Liver (tissue), 8 donors: ENCODE measurements at regions not wholly inside any gene's neighbourhood (a gene's known extent, or its start where the extent isn't known, plus 50 kb on each side); places are given as distances from the start of the nearest gene placed in this dataset.

Experiments
- DNase-seq: peaks from one replicate; pipeline ENCODE4 v3.0.0-alpha.2; 2017; ENCODE audit warnings: low spot score
- H3K27ac ChIP-seq, 2 donors: one replicate each; pipeline ENCODE4 v1.7.0; 2013; ENCODE audit warnings: inconsistent platforms in 2 of 2, low read length in 2 of 2, control low read depth in 1 of 2, low read depth in 1 of 2, mild to moderate bottlenecking in 1 of 2
- H3K27me3 ChIP-seq, 4 donors: one replicate each; pipeline versions ENCODE4 v1.6.1 to v1.7.0; 2013; ENCODE audit warnings: low read length in 3 of 4, inconsistent platforms in 1 of 4, mild to moderate bottlenecking in 1 of 4, moderate library complexity in 1 of 4; ENCODE audit not compliant: control insufficient read depth in 4 of 4, insufficient read depth in 4 of 4
- H3K36me3 ChIP-seq, 4 donors: one replicate each; pipeline versions ENCODE4 v1.6.1 to v1.7.0; 2013; ENCODE audit warnings: low read length in 3 of 4, mild to moderate bottlenecking in 3 of 4, low read depth in 1 of 4, moderate library complexity in 1 of 4; ENCODE audit not compliant: control insufficient read depth in 4 of 4, insufficient read depth in 3 of 4
- H3K4me1 ChIP-seq, 4 donors: one replicate each; pipeline versions ENCODE4 v1.6.1 to v1.7.0; 2013; ENCODE audit warnings: low read length in 3 of 4, mild to moderate bottlenecking in 3 of 4, moderate library complexity in 1 of 4; ENCODE audit not compliant: control insufficient read depth in 4 of 4, insufficient read depth in 4 of 4
- H3K4me3 ChIP-seq, 3 donors: one replicate each; pipeline versions ENCODE4 v1.6.1 to v1.7.0; 2013; ENCODE audit warnings: low read length in 3 of 3, control low read depth in 1 of 3, low read depth in 1 of 3, mild to moderate bottlenecking in 1 of 3
- H3K9ac ChIP-seq, 2 donors: one replicate each; pipeline ENCODE4 v1.7.0; 2013; ENCODE audit warnings: low read length in 2 of 2, mild to moderate bottlenecking in 2 of 2, moderate library complexity in 2 of 2, control low read depth in 1 of 2, low read depth in 1 of 2
- H3K9me3 ChIP-seq, 4 donors: one replicate each; pipeline versions ENCODE4 v1.6.1 to v1.7.0; 2013; ENCODE audit warnings: low read length in 3 of 4; ENCODE audit not compliant: control insufficient read depth in 4 of 4
- EGR1 ChIP-seq, 2 donors: IDR thresholded peaks; 2 replicates each; pipeline ENCODE4 v1.6.1; 2016 to 2018; ENCODE audit warnings: antibody characterized with exemption in 2 of 2, low read depth in 2 of 2
- FOXA1 ChIP-seq: IDR thresholded peaks from 2 replicates; pipeline ENCODE4 v1.6.1; 2016; ENCODE audit warnings: antibody characterized with exemption
- FOXA2 ChIP-seq: IDR thresholded peaks from 2 replicates; pipeline ENCODE4 v1.6.1; 2016; ENCODE audit warnings: antibody characterized with exemption
- GABPA ChIP-seq, 2 donors: IDR thresholded peaks in 1 of 2; conservative IDR thresholded peaks in 1 of 2; 2 replicates each; pipeline ENCODE4 v1.6.1; 2016; ENCODE audit warnings: antibody characterized with exemption in 2 of 2, mild to moderate bottlenecking in 1 of 2, moderate library complexity in 1 of 2
- HNF4A ChIP-seq, 2 donors: conservative IDR thresholded peaks; 2 replicates each; pipeline ENCODE4 v1.6.1; 2016; ENCODE audit warnings: antibody characterized with exemption in 2 of 2, mild to moderate bottlenecking in 2 of 2
- HNF4G ChIP-seq: IDR thresholded peaks from 2 replicates; pipeline ENCODE4 v1.6.1; 2016; ENCODE audit warnings: antibody characterized with exemption
- JUND ChIP-seq, 2 donors: IDR thresholded peaks; 2 replicates each; pipeline ENCODE4 v1.6.1; 2016; ENCODE audit warnings: antibody characterized with exemption in 2 of 2
- NR2F2 ChIP-seq: IDR thresholded peaks from 2 replicates; pipeline ENCODE4 v1.6.1; 2016; ENCODE audit warnings: antibody characterized with exemption
- RAD21 ChIP-seq, 2 donors: IDR thresholded peaks; 2 replicates each; pipeline ENCODE4 v1.6.1; 2016; ENCODE audit warnings: antibody characterized with exemption in 2 of 2, mild to moderate bottlenecking in 2 of 2
- RXRA ChIP-seq, 2 donors: IDR thresholded peaks; 2 replicates each; pipeline ENCODE4 v1.6.1; 2017 to 2018; ENCODE audit warnings: antibody characterized with exemption in 2 of 2, mild to moderate bottlenecking in 1 of 2
- SP1 ChIP-seq: IDR thresholded peaks from 2 replicates; pipeline ENCODE4 v1.6.1; 2018; ENCODE audit warnings: antibody characterized with exemption, mild to moderate bottlenecking
- YY1 ChIP-seq: IDR thresholded peaks from 2 replicates; pipeline ENCODE4 v1.6.1; 2016; ENCODE audit warnings: antibody characterized with exemption, mild to moderate bottlenecking
- WGBS: extraction: QIAGEN DNeasy Blood & Tissue Kit; methylation state at CpG from one replicate; pipeline ENCODE4 v1.1.7; 2013; 5-methylcytosine and 5-hydroxymethylcytosine counted together
- TF ChIP-seq, protein P1 (sequence below): IDR thresholded peaks from 2 replicates; pipeline ENCODE4 v1.6.1; 2016; ENCODE audit warnings: antibody characterized with exemption
- TF ChIP-seq, protein P2 (sequence below): IDR thresholded peaks from 2 replicates; pipeline ENCODE4 v1.6.1; 2016; ENCODE audit warnings: antibody characterized with exemption
- TF ChIP-seq, protein P3 (sequence below): IDR thresholded peaks from 2 replicates; pipeline ENCODE4 v1.6.1; 2016; ENCODE audit warnings: antibody characterized with exemption
- TF ChIP-seq, protein P4 (sequence below): IDR thresholded peaks from 2 replicates; pipeline ENCODE4 v1.6.1; 2016; ENCODE audit warnings: antibody characterized with exemption, mild to moderate bottlenecking
- TF ChIP-seq, protein P5 (sequence below): fragments of 150-350 bp; IDR thresholded peaks from 2 replicates; pipeline ENCODE4 v1.5.1; 2017; ENCODE audit warnings: improper control_type of control experiment, low read depth, low read length; ENCODE audit not compliant: missing input control
- donor health status: healthy.
- donor health status: healthy.
- donor health status: healthy.
- donor health status: healthy.
- donor health status: healthy.

DNA sequence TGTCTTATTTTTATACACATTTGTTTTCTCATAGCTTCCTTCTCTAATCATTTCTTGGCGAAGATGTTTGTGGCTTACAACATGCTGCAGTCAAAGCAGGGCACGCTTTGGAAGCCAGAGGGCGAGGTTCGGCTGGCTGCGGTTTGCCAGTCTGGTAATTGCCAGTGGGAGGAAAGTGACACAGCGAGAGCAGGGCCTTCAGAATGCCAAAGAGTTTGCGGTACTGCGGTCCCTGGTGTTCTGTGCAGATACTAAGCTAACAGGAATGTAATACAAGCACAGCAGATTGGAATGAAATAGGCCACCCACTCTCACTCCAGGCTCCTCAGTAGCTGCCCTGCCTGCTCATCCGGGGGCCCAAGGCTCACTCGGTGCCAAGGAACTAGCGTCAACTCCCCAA lies 58.7 kb upstream of the TGM3 start:
- Histone ChIP-seq H3K27me3 (no peaks in the 10 kb centered on the region), H3K9me3 (no peaks in the 10 kb centered on the region), H3K4me1 (peaks cover 1 to 22% (median 14%) of the 10 kb centered on the region in 4 donors), H3K27ac (peak overlapping the region; percentile 32 to 57), H3K36me3 (no peaks in the 10 kb centered on the region), H3K9ac (peak overlapping the region in 1 of 2 donors; percentile 50), H3K4me3 (no peak overlapping the region)
- no peak for DNase-seq
- TF ChIP-seq, protein P1, sequence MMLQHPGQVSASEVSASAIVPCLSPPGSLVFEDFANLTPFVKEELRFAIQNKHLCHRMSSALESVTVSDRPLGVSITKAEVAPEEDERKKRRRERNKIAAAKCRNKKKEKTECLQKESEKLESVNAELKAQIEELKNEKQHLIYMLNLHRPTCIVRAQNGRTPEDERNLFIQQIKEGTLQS: no peak
- no peak for TF ChIP-seq FOXA1
- TF ChIP-seq NR2F2: peak; percentile 49
- TF ChIP-seq, protein P2, sequence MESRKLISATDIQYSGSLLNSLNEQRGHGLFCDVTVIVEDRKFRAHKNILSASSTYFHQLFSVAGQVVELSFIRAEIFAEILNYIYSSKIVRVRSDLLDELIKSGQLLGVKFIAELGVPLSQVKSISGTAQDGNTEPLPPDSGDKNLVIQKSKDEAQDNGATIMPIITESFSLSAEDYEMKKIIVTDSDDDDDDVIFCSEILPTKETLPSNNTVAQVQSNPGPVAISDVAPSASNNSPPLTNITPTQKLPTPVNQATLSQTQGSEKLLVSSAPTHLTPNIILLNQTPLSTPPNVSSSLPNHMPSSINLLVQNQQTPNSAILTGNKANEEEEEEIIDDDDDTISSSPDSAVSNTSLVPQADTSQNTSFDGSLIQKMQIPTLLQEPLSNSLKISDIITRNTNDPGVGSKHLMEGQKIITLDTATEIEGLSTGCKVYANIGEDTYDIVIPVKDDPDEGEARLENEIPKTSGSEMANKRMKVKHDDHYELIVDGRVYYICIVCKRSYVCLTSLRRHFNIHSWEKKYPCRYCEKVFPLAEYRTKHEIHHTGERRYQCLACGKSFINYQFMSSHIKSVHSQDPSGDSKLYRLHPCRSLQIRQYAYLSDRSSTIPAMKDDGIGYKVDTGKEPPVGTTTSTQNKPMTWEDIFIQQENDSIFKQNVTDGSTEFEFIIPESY: no peak
- TF ChIP-seq, protein P3, sequence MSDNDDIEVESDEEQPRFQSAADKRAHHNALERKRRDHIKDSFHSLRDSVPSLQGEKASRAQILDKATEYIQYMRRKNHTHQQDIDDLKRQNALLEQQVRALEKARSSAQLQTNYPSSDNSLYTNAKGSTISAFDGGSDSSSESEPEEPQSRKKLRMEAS: no peak
- peak; percentile 54 to 57 for TF ChIP-seq HNF4A (conservative IDR thresholded peaks at IDR 0.05)
- TF ChIP-seq GABPA (IDR thresholded peaks at IDR 0.05 in 1 of 2, conservative IDR thresholded peaks at IDR 0.05 in 1 of 2): no peak
- peak; percentile 51 to 62 for TF ChIP-seq RXRA (IDR thresholded peaks at IDR 0.05)
- TF ChIP-seq FOXA2: no peak
- peak; percentile 92 to 94 for TF ChIP-seq RAD21 (IDR thresholded peaks at IDR 0.05)
- peak; percentile 58 for TF ChIP-seq SP1
- no peak for TF ChIP-seq JUND (IDR thresholded peaks at IDR 0.05)
- TF ChIP-seq, protein P4, sequence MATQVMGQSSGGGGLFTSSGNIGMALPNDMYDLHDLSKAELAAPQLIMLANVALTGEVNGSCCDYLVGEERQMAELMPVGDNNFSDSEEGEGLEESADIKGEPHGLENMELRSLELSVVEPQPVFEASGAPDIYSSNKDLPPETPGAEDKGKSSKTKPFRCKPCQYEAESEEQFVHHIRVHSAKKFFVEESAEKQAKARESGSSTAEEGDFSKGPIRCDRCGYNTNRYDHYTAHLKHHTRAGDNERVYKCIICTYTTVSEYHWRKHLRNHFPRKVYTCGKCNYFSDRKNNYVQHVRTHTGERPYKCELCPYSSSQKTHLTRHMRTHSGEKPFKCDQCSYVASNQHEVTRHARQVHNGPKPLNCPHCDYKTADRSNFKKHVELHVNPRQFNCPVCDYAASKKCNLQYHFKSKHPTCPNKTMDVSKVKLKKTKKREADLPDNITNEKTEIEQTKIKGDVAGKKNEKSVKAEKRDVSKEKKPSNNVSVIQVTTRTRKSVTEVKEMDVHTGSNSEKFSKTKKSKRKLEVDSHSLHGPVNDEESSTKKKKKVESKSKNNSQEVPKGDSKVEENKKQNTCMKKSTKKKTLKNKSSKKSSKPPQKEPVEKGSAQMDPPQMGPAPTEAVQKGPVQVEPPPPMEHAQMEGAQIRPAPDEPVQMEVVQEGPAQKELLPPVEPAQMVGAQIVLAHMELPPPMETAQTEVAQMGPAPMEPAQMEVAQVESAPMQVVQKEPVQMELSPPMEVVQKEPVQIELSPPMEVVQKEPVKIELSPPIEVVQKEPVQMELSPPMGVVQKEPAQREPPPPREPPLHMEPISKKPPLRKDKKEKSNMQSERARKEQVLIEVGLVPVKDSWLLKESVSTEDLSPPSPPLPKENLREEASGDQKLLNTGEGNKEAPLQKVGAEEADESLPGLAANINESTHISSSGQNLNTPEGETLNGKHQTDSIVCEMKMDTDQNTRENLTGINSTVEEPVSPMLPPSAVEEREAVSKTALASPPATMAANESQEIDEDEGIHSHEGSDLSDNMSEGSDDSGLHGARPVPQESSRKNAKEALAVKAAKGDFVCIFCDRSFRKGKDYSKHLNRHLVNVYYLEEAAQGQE: no peak
- TF ChIP-seq HNF4G: no peak
- TF ChIP-seq, protein P5, sequence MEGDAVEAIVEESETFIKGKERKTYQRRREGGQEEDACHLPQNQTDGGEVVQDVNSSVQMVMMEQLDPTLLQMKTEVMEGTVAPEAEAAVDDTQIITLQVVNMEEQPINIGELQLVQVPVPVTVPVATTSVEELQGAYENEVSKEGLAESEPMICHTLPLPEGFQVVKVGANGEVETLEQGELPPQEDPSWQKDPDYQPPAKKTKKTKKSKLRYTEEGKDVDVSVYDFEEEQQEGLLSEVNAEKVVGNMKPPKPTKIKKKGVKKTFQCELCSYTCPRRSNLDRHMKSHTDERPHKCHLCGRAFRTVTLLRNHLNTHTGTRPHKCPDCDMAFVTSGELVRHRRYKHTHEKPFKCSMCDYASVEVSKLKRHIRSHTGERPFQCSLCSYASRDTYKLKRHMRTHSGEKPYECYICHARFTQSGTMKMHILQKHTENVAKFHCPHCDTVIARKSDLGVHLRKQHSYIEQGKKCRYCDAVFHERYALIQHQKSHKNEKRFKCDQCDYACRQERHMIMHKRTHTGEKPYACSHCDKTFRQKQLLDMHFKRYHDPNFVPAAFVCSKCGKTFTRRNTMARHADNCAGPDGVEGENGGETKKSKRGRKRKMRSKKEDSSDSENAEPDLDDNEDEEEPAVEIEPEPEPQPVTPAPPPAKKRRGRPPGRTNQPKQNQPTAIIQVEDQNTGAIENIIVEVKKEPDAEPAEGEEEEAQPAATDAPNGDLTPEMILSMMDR: peak; percentile 74
- TF ChIP-seq EGR1 (IDR thresholded peaks at IDR 0.05; ENCODE audit: low read depth in 2 of 2): no peak
- peak; percentile 27 for TF ChIP-seq YY1
- 28% methylated on average over 11 of the region's 11 CpGs for WGBS

DNA sequence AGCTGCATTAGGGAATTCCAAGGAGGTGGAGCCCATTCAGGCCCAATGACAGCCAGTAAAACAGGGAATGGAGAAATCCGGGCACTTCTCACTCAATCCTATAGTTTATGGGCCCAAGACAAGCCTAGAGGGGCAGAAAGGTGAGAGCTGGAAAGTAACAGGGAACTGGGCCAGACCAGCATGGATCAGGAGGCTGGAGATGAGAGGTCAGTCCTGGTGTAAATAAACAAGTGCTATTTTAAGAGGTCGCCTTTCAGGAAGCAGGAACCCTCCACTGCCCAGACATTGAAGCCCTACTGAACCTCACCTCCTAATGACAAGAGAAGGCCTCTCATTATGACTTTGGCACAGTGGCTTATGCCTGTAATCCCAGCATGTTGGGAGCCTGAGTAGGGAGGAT lies 57.2 kb upstream of the TGM3 start:
- TF ChIP-seq HNF4G (no peak), RXRA (IDR thresholded peaks at IDR 0.05) (peak in 1 of 2 donors; percentile 33), RAD21 (IDR thresholded peaks at IDR 0.05) (no peak), HNF4A (conservative IDR thresholded peaks at IDR 0.05) (peak in 1 of 2 donors; percentile 33)
- TF ChIP-seq, protein P4: no peak
- H3K4me3 ChIP-seq: no peak overlapping the region
- H3K36me3 ChIP-seq: no peaks in the 10 kb centered on the region
- peaks cover 1 to 28% (median 14%) of the 10 kb centered on the region in 4 donors for H3K4me1 ChIP-seq
- H3K27ac ChIP-seq: no peak overlapping the region
- no peaks in the 10 kb centered on the region for H3K27me3 ChIP-seq
- no peaks in the 10 kb centered on the region for H3K9me3 ChIP-seq
- no peak overlapping the region for H3K9ac ChIP-seq
- 46% methylated on average over 2 of the region's 2 CpGs for WGBS
- no peak for DNase-seq
